PC-9 (cell line): ENCODE measurements at regions not wholly inside any gene's neighbourhood (a gene's known extent, or its start where the extent isn't known, plus 50 kb on each side); places are given as distances from the start of the nearest gene placed in this dataset.

ENCODE experiments used
- BruUV-seq: library from RNA; stranded (reverse); fragments of 400-500 nt; replicated peaks from 2 replicates; lab custom pipeline; 2021; lab: Mats Ljungman, UMichigan
- CTCF ChIA-PET: fragments of 300-600 bp; sonication (Branson Sonifier 250); formaldehyde crosslinking; loops from one replicate; lab custom pipeline; 2022; ENCODE audit warnings: antibody characterized with exemption; lab: Charles Lee
- POLR2A ChIA-PET: fragments of 300-600 bp; sonication (Branson Sonifier 250); formaldehyde crosslinking; loops from one replicate; lab custom pipeline; 2022; ENCODE audit warnings: antibody characterized with exemption; ENCODE audit not compliant: unreplicated experiment; lab: Charles Lee
- DNase-seq, 2 experiments: peaks; one replicate each; pipeline versions ENCODE4 v3.0.0 to v3.0.0-alpha.2; 2015 to 2022; ENCODE audit warnings: mixed read lengths in 1 of 2
- H2AFZ ChIP-seq: fragments of 200-600 bp; sonication (generic); 2 replicates; pipeline ENCODE4 v1.8.1; 2017; ENCODE audit warnings: antibody characterized with exemption
- H3F3A ChIP-seq: fragments of 200-600 bp; sonication (generic); 2 replicates; pipeline ENCODE4 v1.8.1; 2017; ENCODE audit warnings: antibody characterized with exemption, mild to moderate bottlenecking, low read depth; ENCODE audit not compliant: insufficient read depth
- H3K27ac ChIP-seq: fragments of 200-600 bp; sonication (generic); 2 replicates; pipeline ENCODE4 v1.6.1; 2016; ENCODE audit warnings: mixed run types
- H3K27me3 ChIP-seq: fragments of 200-600 bp; sonication (generic); 2 replicates; pipeline ENCODE4 v1.6.1; 2016; ENCODE audit warnings: low read depth, mixed run types; ENCODE audit not compliant: insufficient read depth
- H3K36me3 ChIP-seq: fragments of 200-600 bp; sonication (generic); 2 replicates; pipeline ENCODE4 v1.6.1; 2016; ENCODE audit warnings: low read depth, mixed run types
- H3K4me1 ChIP-seq: fragments of 200-600 bp; sonication (generic); replicated peaks from 2 replicates; pipeline ENCODE4 v1.6.1; 2016; ENCODE audit warnings: mixed run types; ENCODE audit not compliant: insufficient read depth
- H3K4me2 ChIP-seq: fragments of 200-600 bp; sonication (generic); 2 replicates; pipeline ENCODE4 v1.6.1; 2017; ENCODE audit warnings: mixed run types
- H3K4me3 ChIP-seq: fragments of 200-600 bp; sonication (generic); 2 replicates; pipeline ENCODE4 v1.6.1; 2016; ENCODE audit warnings: mixed run types
- H3K79me2 ChIP-seq: fragments of 200-600 bp; sonication (generic); 2 replicates; pipeline ENCODE4 v1.6.1; 2017; ENCODE audit warnings: low read depth, mixed run types
- H3K9me2 ChIP-seq: fragments of 200-600 bp; sonication (generic); 2 replicates; pipeline ENCODE4 v1.8.1; 2017; ENCODE audit warnings: mild to moderate bottlenecking; ENCODE audit not compliant: insufficient read depth
- H3K9me3 ChIP-seq: fragments of 200-600 bp; sonication (generic); 2 replicates; pipeline ENCODE4 v1.8.1; 2016; ENCODE audit warnings: low read depth; ENCODE audit not compliant: insufficient read depth
- H4K20me1 ChIP-seq: fragments of 200-600 bp; sonication (generic); 2 replicates; pipeline ENCODE4 v1.8.1; 2017; ENCODE audit not compliant: insufficient read depth
- CTCF ChIP-seq: fragments of 200-600 bp; sonication (generic); conservative IDR thresholded peaks from 2 replicates; pipeline ENCODE4 v1.6.1; 2017; ENCODE audit warnings: mixed run types, antibody characterized with exemption, mild to moderate bottlenecking, moderate library complexity
- EZH2 ChIP-seq: fragments of 200-600 bp; sonication (generic); IDR thresholded peaks from 2 replicates; pipeline ENCODE4 v1.8.0; 2017; ENCODE audit warnings: antibody characterized with exemption, low read depth
- intact Hi-C: fragments of 100-400 bp; cut with micrococcal nuclease; formaldehyde crosslinking; loops from one replicate; pipeline ENCODE4 v1.10.0; 2022; ENCODE audit not compliant: unreplicated experiment

DNA sequence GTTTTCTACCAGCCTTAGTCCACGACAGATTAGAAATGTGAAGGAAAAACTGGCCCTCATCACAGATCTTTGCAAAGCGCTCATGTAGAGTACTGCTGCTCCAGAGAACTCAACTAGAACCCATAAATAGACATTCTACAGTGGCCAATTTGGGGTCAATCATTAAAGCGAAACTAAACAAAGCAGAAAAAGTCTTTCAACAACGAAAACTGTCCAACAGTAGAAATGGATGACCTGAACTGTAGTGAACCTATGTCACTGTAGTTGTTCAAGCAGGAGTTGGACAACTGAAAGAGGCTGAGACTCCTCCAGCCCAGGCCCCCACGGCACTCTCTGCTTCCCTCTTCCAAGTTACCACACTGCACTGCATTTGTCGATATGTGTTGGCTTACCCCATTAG is 472.6 kb downstream of the BCAT1 start:
- H3K79me2 ChIP-seq: no peaks in the 10 kb centered on the region
- BruUV-seq: no TSS peak
- CTCF ChIA-PET: no interaction called here

DNA sequence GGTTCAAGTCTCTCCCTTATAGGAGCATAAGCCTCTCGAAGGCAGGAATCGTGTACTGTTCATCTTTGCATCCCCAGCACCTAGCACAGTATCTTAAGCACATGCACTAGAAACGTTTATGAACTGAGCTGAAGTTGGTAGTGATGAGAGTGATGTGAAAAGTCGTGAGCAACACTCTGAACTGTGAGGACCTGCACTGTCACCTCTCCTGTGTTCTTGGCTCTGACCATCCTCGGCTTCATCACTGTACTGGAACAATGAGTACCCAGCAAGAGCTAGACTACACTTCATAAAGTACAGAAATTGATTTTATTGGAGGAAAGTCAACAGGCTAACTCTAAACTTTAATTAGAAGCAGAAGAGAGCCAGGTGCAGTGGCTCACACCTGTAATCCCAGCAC is 473.6 kb downstream of the BCAT1 start:
- Histone ChIP-seq H3K9me2 (no peaks in the 10 kb centered on the region), H4K20me1 (no peaks in the 10 kb centered on the region), H3K4me2 (no peak overlapping the region), H3K27me3 (peaks cover 18% of the 10 kb centered on the region; the same call in 1 of the 2 replicates), H3K4me1 (no peaks in the 10 kb centered on the region), H3K27ac (no peak overlapping the region), H3K4me3 (no peak overlapping the region), H3K36me3 (no peaks in the 10 kb centered on the region), H3K9me3 (no peaks in the 10 kb centered on the region), H3K79me2 (no peaks in the 10 kb centered on the region), H2AFZ (no peak overlapping the region), H3F3A (no peaks in the 10 kb centered on the region)
- intact Hi-C loops: no loop called here
- CTCF ChIA-PET: no interaction called here
- no peak for DNase-seq
- no TSS peak for BruUV-seq
- POLR2A ChIA-PET: no interaction called here
- TF ChIP-seq CTCF (no peak), EZH2 (no peak)

More for the DNA sequence above, 472.6 kb downstream of the BCAT1 start:
- Histone ChIP-seq H3K27me3 (peaks cover 18% of the 10 kb centered on the region; the same call in 1 of the 2 replicates), H2AFZ (no peak overlapping the region), H3K4me1 (no peaks in the 10 kb centered on the region), H3K4me2 (no peak overlapping the region; the same call in 1 of the 2 replicates), H3K36me3 (no peaks in the 10 kb centered on the region), H3K4me3 (no peak overlapping the region), H4K20me1 (no peaks in the 10 kb centered on the region), H3K27ac (no peak overlapping the region), H3K9me3 (no peaks in the 10 kb centered on the region), H3F3A (no peaks in the 10 kb centered on the region), H3K9me2 (no peaks in the 10 kb centered on the region)
- intact Hi-C loops: no loop called here
- DNase-seq: no peak
- POLR2A ChIA-PET: no interaction called here
- TF ChIP-seq CTCF (no peak), EZH2 (no peak)

GRCh38 chr12:24473097-24473496 is 475.8 kb downstream of the BCAT1 start:
- Histone ChIP-seq H3K4me3 (no peak overlapping the region), H3K27me3 (peaks cover 26% of the 10 kb centered on the region; the same call in 1 of the 2 replicates), H2AFZ (no peak overlapping the region), H3K27ac (no peak overlapping the region), H3K36me3 (no peaks in the 10 kb centered on the region), H3K4me2 (no peak overlapping the region), H3F3A (no peaks in the 10 kb centered on the region), H4K20me1 (no peaks in the 10 kb centered on the region), H3K9me3 (no peaks in the 10 kb centered on the region), H3K9me2 (no peaks in the 10 kb centered on the region), H3K79me2 (no peaks in the 10 kb centered on the region), H3K4me1 (no peaks in the 10 kb centered on the region)
- intact Hi-C loops: no loop called here
- POLR2A ChIA-PET: no interaction called here
- TF ChIP-seq CTCF (no peak), EZH2 (no peak)
- DNase-seq: no peak
- CTCF ChIA-PET: no interaction called here
- no TSS peak for BruUV-seq
